Sigmoid colon (tissue), 4 donors: ENCODE measurements at regions not wholly inside any gene's neighbourhood (a gene's known extent, or its start where the extent isn't known, plus 50 kb on each side); places are given as distances from the start of the nearest gene placed in this dataset.

Experiments
- EP300 ChIP-seq, 4 donors: sonication (generic); formaldehyde crosslinking; IDR thresholded peaks; one replicate each; pipeline ENCODE4 v1.6.1; 2017; ENCODE audit warnings: antibody characterized with exemption in 4 of 4
- POLR2A ChIP-seq, 2 donors: fragments of 450-650 bp; IDR thresholded peaks; one replicate each; pipeline ENCODE4 v1.6.1; 2016; ENCODE audit warnings: antibody characterized with exemption in 2 of 2, mild to moderate bottlenecking in 2 of 2, moderate library complexity in 2 of 2
- POLR2AphosphoS5 ChIP-seq, 4 donors: sonication (generic); formaldehyde crosslinking; IDR thresholded peaks; one replicate each; pipeline ENCODE4 v1.6.1; 2017; ENCODE audit warnings: antibody characterized with exemption in 4 of 4
- TF ChIP-seq, protein P1 (sequence below), 4 experiments: fragments of 450-650 bp in 3 of 4; fragments of 200-600 bp in 1 of 4; IDR thresholded peaks; one replicate each; pipeline ENCODE4 v1.5.1; 2016 to 2019; ENCODE audit warnings: antibody characterized with exemption in 4 of 4, mild to moderate bottlenecking in 3 of 4, moderate library complexity in 2 of 4

DNA sequence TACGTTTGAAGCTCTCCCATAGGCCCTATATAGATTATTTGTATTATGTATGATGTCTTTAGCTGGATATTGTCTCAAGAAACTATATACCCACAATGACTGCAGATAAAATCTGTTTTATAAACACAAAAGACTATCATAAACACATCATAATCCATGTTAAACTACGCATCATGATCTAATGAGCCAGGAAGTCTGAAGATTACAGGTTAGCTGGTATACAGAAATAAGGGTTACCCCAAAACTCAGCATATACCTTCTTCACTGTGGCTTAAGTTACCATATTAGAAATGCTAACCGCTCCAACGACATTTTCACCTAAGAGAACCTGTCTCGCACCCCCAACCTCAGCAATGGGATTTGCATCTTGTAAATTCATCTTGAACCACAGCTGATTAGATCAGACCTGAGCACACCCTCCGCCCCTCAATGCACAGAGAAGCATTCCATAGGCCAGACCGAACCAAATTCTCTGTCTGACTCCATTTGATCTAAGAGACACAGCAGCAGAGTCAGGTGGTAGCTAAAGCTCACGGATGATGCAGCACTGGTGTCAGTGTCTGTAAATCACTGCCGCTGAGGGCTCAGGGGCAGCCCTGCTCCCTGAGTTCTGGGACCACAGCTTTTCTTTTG lies 124.9 kb downstream of the NPY start:
- no peak for TF ChIP-seq EP300 (IDR thresholded peaks at IDR 0.05)
- TF ChIP-seq, protein P1, sequence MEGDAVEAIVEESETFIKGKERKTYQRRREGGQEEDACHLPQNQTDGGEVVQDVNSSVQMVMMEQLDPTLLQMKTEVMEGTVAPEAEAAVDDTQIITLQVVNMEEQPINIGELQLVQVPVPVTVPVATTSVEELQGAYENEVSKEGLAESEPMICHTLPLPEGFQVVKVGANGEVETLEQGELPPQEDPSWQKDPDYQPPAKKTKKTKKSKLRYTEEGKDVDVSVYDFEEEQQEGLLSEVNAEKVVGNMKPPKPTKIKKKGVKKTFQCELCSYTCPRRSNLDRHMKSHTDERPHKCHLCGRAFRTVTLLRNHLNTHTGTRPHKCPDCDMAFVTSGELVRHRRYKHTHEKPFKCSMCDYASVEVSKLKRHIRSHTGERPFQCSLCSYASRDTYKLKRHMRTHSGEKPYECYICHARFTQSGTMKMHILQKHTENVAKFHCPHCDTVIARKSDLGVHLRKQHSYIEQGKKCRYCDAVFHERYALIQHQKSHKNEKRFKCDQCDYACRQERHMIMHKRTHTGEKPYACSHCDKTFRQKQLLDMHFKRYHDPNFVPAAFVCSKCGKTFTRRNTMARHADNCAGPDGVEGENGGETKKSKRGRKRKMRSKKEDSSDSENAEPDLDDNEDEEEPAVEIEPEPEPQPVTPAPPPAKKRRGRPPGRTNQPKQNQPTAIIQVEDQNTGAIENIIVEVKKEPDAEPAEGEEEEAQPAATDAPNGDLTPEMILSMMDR (IDR thresholded peaks at IDR 0.05), result no peak
- no peak for TF ChIP-seq POLR2A (IDR thresholded peaks at IDR 0.05)
- TF ChIP-seq POLR2AphosphoS5 (IDR thresholded peaks at IDR 0.05), result no peak
